HG03097 (cell line): ENCODE measurements at regions not wholly inside any gene's neighbourhood (a gene's known extent, or its start where the extent isn't known, plus 50 kb on each side); places are given as distances from the start of the nearest gene placed in this dataset.
A peak's percentile ranks its signal among the peaks of the same experiment; 100 is the strongest.

ENCODE experiments used
- ATAC-seq: cut with Tn5 transposase; IDR thresholded peaks from one replicate; pipeline ENCODE4 v1.9.1; 2021; ENCODE audit not compliant: unreplicated experiment, low FRiP score

DNA sequence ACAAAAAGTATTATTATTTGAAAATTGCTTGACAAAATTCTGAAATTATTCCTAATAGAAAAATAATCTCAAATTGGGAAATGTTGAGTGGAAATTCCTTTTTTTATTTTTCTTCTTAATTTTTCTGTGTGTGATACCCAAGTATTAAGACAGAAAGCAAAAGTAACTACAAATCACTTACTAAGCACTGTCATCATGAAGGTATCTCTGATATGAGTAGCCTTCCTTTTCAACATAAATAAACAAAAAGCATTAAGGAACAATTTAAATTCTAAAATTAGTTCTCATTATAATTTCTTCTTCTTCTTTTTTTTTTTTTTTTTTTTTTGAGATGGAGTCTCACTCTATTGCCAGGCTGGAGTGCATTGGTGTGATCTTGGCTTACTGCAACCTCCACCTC lies 174.2 kb upstream of the RBMS1 start:
- no peak for ATAC-seq

DNA sequence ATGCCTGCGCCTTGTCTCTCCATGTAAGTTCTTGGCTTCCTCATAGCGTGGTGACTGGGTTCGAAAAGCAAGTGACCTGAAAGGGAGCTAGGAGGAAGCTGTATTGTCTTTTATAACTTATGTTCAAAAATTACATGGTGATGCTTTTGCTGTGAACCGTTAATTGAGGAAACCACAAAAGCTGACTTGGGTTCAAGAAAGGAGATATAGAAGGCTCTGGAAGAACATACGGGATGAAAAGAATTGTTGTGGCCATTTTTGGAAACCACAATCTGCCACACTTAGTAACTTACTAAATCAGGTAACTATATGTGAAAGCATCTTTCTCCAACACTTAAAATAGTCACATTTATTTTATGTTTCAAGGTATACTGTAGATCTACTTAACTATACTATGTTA lies 177.0 kb upstream of the RBMS1 start:
- no peak for ATAC-seq

DNA sequence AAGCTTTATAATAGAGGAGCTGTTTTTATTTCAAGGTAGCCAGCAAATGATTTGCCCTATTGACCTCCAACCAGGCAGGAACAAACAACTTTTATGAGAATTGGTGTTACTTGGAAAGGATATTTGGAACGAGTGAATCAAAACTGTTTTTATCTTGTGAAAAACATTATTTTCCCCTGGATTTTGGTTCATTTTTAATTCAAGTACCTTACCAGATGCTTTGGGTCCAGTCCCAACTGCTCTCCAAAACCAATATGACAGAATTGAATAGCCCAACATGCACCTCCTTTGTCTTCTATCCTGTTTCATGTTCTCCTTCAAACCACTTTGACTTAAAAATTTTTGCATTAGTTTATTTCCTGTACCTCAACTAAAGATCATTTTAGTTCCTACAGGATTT lies 178.6 kb upstream of the RBMS1 start:
- ATAC-seq, result no peak

DNA sequence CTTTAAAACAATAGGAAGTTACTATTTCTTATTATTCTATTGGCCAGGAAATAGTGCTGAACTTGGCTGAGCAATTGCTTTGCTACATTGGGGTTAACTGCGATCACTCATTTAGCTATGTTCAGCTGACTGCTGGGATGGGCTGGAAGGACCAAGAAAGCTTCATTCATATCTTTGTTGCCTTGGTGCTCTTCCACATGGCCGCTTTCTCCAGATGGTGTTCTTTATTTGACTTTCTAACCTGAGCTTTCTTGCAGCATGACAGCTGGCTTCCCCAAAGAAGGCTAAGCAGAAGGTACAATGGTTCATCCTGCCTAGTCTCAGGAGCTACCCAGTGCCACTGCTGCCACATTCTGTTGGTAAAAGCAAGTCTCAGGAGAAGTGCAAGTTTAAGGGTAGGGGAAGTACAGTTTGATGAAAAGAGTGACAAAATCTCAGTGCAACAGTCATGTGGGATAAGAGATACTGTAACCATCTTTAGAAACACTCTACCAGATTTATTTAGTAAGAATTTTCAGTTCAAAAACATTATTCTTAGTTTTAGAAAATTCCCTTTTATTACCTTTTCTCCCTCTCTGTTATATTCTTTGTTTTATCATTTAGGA lies 180.6 kb upstream of the RBMS1 start:
- no peak for ATAC-seq

- no peak for ATAC-seq
Observed at GRCh38 chr2:160679686-160680085, 186.1 kb upstream of the RBMS1 start.

DNA sequence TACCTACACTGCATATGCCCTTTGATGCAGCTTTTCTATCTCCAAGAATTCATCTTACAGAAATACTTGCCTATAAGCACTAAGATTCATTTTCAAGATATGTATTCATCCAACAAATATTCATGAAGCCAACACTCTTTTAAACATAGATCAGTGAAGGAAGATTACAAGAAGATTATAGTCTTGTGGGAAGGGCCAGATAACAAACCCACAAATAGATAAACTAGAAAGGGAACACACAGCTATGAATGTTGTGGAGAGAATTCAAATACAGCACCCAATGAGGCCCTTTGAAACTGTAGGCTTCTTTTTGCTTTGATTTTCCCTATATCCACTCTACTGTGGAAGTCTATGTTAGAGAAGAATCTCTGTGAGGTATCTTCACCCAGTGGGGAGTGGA lies 186.7 kb upstream of the RBMS1 start:
- no peak for ATAC-seq

GRCh38 chr2:160680974-160681373 lies 187.4 kb upstream of the RBMS1 start:
- no peak for ATAC-seq

DNA sequence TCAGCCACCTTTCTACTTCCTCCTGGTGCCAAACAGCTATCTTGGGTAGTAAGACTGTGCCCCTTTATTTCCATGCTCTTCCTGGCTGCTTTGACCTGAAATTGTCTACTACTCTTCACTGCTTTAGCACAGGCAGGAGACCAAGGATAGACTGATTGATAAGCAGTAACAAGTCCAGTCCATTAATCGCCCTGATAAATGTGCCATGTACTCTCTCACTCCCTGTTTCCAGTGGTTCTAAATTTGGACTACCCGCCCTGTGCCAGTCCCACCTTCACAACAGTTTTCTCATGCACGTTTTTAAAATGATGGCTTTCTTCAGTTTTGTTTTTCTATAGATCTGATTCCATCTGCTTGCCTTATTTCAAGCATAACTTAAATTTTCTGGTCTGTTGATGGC lies 189.6 kb upstream of the RBMS1 start:
- ATAC-seq, result no peak

DNA sequence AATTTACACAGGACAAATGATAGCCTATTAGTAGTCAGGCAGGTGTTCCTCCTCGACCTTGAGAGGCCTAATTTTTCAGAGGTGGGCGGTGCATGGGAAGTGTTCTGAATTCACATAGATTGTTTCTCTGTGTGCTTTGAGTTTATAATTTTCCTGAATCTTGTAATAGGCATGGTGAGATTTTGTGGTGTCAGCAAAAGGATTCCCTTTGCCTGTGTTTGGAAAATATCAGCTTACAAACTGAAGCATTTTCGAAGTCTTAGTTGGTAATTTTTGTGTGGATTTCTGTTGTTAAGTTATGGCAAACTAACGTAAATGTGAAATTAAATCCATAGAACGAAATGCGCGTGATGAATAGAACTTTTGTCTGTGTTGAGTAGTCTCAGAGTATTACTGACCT lies 194.0 kb upstream of the RBMS1 start:
- ATAC-seq, result no peak

- no peak for ATAC-seq
Observed at GRCh38 chr2:160689441-160689840, 195.8 kb upstream of the RBMS1 start.

- no peak for ATAC-seq
Observed at GRCh38 chr2:160694221-160694620, 200.6 kb upstream of the RBMS1 start.

GRCh38 chr2:160694631-160695030 lies 201.0 kb upstream of the RBMS1 start:
- ATAC-seq, result no peak

DNA sequence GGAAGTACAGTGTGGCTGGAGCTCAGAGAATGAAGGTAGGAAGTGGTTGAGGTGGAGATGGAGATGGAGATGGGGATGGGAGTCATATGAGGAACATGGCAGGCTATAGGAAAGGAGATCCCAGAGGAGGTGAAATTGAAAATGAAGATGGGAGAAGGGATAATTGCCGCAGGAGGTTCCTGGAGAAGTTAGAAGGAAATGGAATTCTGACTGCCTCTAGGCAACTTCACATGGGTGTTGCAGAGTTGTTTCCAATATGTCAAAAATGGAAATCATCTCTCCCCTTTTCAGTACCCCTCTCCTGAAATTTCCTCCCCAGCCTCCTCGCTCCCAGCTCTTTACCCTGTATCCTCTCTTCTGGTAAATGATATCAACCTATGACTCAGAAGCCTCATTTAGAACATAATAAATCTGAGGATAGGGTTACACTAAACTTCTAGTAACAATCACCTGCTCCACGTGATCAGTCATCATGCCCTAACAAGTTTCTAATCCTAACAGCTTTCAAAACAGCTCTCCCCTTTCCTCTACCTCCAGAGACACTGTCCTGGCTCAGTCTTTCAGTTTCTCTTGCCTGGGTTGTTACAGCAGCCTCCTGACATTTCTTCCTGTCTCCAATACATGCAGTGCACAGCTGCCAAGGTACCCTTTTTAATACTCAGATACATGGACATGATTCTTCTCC lies 201.9 kb upstream of the RBMS1 start:
- no peak for ATAC-seq

GRCh38 chr2:160696087-160696452 lies 202.5 kb upstream of the RBMS1 start:
- ATAC-seq, result no peak

GRCh38 chr2:160697817-160698216 lies 204.2 kb upstream of the RBMS1 start:
- no peak for ATAC-seq

- no peak for ATAC-seq
Observed at GRCh38 chr2:160700021-160700814, 206.6 kb upstream of the RBMS1 start.

- no peak for ATAC-seq
Observed at GRCh38 chr2:160701822-160702221, 208.2 kb upstream of the RBMS1 start.

DNA sequence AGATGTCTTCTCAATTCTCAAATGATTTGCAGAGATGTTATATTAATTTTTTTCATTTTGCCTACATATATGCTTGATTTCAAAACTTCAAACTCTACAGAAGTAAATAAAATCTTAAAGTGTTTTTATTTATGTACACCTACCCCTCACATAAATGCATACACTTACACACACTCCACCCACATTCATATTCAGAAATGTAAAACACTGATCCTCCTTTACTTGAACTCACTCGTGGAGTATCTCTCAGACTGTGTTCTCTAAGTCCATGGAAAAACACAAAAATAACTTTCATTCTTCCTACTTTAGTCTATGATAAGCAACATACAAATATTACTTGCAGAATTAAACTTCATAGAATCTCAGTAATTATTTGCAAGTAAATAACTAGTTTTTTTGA lies 209.1 kb upstream of the RBMS1 start:
- no peak for ATAC-seq

- peak; percentile 97 for ATAC-seq
Observed at GRCh38 chr2:160703648-160704585, 210.3 kb upstream of the RBMS1 start.

- no peak for ATAC-seq
Observed at GRCh38 chr2:160715428-160715827, 221.8 kb upstream of the RBMS1 start.

DNA sequence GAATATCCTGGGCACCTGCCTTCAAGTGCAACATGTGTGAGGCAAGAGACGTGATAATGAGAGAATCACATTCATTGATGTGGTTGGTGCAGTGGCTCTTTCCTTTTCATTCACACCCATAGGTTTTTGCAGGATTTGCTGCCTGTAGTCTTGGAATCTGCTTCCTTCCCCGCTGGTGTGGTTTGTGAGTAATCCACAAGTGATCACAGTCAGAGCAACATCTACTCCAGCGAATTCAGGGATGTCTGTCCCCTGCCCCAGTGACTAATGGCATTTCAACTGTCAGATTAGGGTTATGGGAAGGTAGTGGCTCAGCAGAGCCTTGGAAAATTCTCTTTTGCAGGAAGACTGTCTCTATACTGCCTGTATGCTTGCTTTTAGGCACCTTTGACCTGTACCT lies 225.5 kb upstream of the RBMS1 start:
- ATAC-seq, result no peak
